Activated CD4-positive, CD25-positive, alpha-beta regulatory T cell treated with anti-CD3 and anti-CD28 coated beads, Interleukin-2, amount 50 U/mL, for 24 hours (primary cell): ENCODE measurements at regions not wholly inside any gene's neighbourhood (a gene's known extent, or its start where the extent isn't known, plus 50 kb on each side); places are given as distances from the start of the nearest gene placed in this dataset.
"Not testable (repeated sequence)": the region's sequence is repeated elsewhere in the genome, so short reads cannot be mapped to it uniquely, and the experiment has no call there.

ENCODE experiments used
- ATAC-seq, 2 donors: fragments of 150-1000 bp; cut with Tn5 transposase; one replicate each; pipeline ENCODE4 v1.10.0; 2021; ENCODE audit warnings: mild to moderate bottlenecking in 1 of 2, moderate library complexity in 1 of 2

GRCh38 chr3:25897019-25897418 lies 107.1 kb downstream of the OXSM start:
- ATAC-seq = no peak

GRCh38 chr3:25899352-25900101 lies 109.6 kb downstream of the OXSM start:
- no peak for ATAC-seq

- no peak for ATAC-seq
Observed at GRCh38 chr3:25900161-25900560, 110.3 kb downstream of the OXSM start.

- ATAC-seq = no peak
Observed at GRCh38 chr3:25901796-25902195, 111.9 kb downstream of the OXSM start.

- no peak for ATAC-seq
Observed at GRCh38 chr3:25902586-25902985, 112.7 kb downstream of the OXSM start.

- ATAC-seq = no peak
Observed at GRCh38 chr3:25903371-25904129, 113.7 kb downstream of the OXSM start.

- no peak for ATAC-seq
Observed at GRCh38 chr3:25904206-25904605, 114.3 kb downstream of the OXSM start.

- no peak for ATAC-seq
Observed at GRCh38 chr3:25906132-25906906, 116.4 kb downstream of the OXSM start.

GRCh38 chr3:25907081-25907480 lies 117.2 kb downstream of the OXSM start:
- no peak for ATAC-seq

GRCh38 chr3:25910105-25910504 lies 120.2 kb downstream of the OXSM start:
- ATAC-seq = no peak

- ATAC-seq = no peak
Observed at GRCh38 chr3:25910997-25911396, 121.1 kb downstream of the OXSM start.

- no peak for ATAC-seq
Observed at GRCh38 chr3:25911525-25912295, 121.8 kb downstream of the OXSM start.

- ATAC-seq = no peak
Observed at GRCh38 chr3:25913179-25913578, 123.3 kb downstream of the OXSM start.

GRCh38 chr3:25915673-25916072 lies 125.8 kb downstream of the OXSM start:
- ATAC-seq = no peak

- ATAC-seq = no peak
Observed at GRCh38 chr3:25916321-25916720, 126.4 kb downstream of the OXSM start.

GRCh38 chr3:25931967-25932366 lies 142.1 kb downstream of the OXSM start:
- not testable (repeated sequence) for ATAC-seq

- no peak for ATAC-seq
Observed at GRCh38 chr3:25938566-25939325, 148.9 kb downstream of the OXSM start.

- no peak for ATAC-seq
Observed at GRCh38 chr3:25940935-25941334, 151.0 kb downstream of the OXSM start.

- ATAC-seq = no peak
Observed at GRCh38 chr3:25944329-25944728, 154.4 kb downstream of the OXSM start.

GRCh38 chr3:25945366-25945765 lies 155.5 kb downstream of the OXSM start:
- ATAC-seq = no peak

- no peak for ATAC-seq
Observed at GRCh38 chr3:25945836-25946235, 155.9 kb downstream of the OXSM start.

GRCh38 chr3:25952133-25952532 lies 162.2 kb downstream of the OXSM start:
- ATAC-seq = no peak
